Embryonic facial prominence (tissue), 1 donor: ENCODE measurements at regions not wholly inside any gene's neighbourhood (a gene's known extent, or its start where the extent isn't known, plus 50 kb on each side); places are given as distances from the start of the nearest gene placed in this dataset.
"Not testable (repeated sequence)": the region's sequence is repeated elsewhere in the genome, so short reads cannot be mapped to it uniquely, and the experiment has no call there.

Source experiments
- DNase-seq: peaks from one replicate; pipeline ENCODE4 v3.0.0-alpha.2; 2016; ENCODE audit errors: extremely low spot score

DNA sequence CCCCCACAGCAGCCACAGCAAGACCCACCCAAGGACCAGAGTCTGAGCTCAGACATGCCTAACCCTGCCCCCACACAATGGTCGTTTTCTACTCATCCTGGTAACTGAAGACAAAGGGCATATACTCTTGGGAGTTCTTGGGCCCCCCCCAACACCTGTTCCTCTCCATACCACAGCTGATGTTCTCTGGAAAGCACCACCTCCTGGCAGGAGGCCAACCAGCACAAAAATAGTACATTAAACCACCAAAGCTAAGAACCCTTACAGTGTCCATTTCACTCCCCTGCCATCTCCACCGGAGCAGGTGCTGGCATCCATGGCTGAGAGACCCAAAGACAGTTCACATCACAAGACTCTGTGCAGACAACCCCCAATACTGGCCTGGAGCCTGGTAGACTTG is 80.6 kb upstream of the DAAM1 start:
- DNase-seq = no peak

DNA sequence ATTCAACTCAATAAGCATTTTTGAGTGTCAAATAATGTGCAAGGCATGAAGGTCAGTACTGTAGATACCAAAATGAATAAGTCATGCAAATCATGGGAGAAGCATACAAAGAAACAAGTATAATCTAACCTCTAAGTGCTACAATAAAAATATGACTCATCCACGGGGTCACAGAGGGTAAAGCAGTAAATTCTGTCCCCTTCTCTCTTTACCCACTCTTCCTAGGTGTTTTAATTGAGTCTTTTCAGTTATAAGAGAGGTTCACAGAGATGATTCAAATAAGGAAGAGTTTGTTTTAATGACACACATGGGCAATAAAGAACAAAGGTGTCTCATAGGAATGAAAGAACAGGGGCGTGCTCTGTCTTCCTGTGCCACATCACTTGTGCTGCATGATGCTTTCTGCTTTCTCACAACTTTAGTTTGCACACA is 71.5 kb upstream of the DAAM1 start:
- no peak for DNase-seq

DNA sequence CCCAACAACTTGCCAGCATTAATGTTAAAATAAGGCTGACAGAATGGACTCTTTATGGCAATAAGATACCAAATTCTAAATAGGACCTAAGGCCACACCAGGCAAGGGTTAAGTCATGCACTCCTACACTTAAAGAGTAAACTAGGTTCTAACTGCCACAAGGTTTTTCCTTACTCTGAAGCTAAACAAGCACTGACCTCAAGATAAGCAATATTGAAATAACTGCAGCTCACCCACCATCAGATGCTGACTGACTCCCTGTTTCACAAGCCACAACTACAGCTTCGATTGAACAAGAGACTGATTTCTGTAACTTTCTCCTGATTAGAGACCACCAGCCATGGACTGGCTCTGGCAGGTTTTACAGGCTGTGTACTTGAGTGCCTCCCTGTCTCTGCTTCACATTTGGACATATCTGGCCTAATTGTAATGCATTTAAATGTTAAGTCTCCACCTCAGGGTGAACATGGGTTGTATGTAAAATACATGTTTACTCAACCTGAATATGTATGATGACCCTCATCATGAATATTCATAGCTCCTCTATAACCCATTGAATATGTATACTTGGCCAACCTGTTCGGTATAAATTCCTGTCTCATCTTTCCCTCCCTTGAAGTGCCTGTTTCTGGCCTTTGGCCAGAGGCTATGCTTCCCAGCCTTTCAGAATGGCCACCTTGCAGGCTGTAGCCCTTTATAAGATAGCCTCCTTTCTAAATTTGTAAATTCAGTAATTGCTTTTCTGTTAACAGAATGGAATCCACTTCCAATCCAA is 70.5 kb upstream of the DAAM1 start:
- no peak for DNase-seq

DNA sequence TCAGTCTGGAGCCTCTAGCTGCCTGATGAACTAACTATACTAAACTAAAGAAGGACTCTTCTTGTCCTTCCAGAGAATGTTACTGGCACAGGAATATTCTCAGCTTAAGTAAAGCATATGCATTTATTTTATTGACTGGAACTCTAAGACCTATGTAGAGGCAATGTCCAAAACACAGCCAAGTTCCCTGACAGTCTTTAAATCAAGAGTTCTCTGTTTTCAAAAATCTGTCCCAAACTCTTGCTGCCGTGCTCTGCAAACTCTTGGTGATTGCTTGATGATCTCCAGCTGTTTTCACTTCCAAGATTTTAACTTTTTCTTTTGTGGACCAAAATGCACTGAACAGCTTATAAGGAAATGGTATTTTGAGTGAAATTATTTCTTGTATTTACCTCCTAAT is 67.5 kb upstream of the DAAM1 start:
- no peak for DNase-seq

DNA sequence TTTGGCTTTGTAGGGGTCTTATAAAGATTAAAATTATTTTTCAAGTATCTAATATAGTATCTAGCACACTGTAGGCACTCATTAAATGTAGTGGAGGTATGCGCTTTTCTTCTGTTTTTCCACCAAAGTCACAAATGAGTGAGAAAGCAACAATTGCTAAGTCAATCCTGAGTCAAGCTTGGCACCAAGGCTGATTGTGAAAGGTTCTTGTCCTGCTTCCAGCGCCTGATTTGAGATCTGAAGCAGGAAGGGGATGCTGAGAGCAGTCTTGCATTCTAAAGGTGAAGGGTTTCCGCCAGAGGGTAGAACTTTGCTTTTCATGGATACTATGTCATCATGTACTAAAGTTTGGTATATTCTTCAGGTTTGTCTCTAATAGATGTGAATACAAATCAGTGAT is 64.9 kb upstream of the DAAM1 start:
- no peak for DNase-seq

DNA sequence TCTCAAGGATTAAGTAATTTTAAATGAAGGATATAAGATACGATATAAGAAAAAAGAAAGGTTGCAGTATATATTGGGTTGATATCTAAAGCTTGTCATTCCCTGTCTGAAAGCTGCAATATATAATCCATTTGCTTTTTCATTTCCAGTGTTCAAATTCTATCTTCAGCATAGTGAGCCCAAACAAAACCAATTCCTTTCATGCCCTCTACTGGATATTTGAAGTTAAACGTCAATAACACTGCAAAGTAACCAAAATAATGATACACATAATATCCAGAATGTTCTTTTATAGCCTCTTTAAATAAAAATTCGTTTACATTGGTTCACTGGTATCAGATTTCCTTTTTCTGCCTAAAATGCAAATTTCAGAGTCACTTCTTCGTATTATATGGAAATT is 64.5 kb upstream of the DAAM1 start:
- no peak for DNase-seq

DNA sequence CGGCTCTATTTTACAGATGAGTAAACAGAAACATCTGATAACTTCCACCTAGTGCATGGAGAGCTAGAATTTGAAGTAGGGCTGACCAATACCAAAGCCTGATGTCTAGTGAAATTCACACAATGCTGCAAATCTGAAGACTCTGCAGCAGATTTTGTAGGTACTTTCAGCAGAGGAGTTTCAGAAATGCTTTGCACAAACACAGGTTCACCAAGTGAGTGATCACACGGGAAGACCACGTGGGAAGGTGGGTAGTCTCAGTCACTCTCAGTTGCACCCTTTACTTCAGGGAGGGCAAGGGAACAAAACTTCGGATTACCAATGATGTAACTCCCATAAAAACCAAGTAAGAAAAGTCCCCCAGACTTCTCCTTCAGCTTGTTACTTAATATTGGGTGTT is 63.3 kb upstream of the DAAM1 start:
- no peak for DNase-seq

DNA sequence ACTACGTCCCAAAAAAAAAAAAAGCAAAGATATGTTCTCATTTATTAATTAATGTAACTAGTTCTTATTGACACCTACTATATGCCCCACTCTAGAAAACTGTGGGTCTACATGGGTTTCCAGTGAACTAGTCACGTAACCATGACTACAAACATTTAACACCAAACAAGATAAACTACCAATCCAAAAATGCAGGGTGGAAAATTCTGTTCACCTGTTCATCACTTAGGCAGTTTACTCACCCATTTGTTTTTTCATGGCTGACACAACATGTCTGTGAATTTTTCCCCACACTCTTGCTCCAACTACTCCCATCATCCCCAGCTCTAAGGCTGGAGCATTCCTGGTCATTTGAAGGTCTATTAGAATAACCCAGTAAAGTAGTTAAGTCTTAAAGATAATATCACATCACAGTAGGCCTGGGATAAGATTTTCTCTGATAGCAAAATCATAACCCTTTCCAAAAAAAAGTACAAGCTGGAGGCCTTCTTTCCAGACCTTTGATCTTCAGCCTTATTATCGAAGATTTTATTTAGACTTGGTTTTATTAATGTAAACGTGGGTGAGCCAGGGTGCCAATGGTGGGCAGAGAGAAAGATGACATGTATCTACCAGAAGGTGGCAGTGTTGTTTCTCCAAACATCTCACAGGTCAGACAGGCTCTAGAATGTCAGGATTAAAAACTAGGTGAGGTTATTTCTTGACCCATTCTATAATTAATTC is 61.6 kb upstream of the DAAM1 start:
- DNase-seq = no peak

DNA sequence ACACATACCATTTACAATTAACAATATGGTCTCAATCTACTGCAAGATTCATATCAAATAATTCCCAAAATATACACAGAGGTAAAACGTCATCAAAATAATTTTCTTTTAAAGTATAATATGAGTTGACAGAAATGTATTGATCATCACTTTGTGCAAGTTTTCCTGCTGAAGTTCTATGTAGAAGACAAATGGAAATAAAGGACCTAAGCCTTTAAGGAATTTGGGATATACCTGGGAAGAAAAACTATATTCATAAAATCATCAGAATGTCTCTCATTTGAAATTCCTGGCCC is 61.1 kb upstream of the DAAM1 start:
- no peak for DNase-seq

DNA sequence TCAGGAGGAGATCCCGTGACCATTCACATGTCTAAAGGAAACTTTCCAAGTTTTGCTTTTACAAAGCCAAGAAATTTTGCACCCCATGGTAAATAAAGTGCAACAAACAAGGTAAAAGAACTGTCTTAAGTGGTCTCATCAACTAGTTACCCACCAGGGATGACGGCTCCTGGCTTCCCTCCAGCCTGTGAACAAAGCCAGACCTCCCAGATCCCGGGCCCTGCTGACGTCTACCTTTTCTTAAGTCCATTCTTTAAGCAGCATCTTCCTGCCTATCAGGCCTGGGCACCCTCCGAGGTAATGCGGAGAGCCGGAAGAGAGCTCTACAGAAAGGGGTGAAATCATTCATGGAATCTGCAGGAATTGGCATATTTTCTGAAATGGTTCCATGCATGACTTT is 58.0 kb upstream of the DAAM1 start:
- DNase-seq = no peak

DNA sequence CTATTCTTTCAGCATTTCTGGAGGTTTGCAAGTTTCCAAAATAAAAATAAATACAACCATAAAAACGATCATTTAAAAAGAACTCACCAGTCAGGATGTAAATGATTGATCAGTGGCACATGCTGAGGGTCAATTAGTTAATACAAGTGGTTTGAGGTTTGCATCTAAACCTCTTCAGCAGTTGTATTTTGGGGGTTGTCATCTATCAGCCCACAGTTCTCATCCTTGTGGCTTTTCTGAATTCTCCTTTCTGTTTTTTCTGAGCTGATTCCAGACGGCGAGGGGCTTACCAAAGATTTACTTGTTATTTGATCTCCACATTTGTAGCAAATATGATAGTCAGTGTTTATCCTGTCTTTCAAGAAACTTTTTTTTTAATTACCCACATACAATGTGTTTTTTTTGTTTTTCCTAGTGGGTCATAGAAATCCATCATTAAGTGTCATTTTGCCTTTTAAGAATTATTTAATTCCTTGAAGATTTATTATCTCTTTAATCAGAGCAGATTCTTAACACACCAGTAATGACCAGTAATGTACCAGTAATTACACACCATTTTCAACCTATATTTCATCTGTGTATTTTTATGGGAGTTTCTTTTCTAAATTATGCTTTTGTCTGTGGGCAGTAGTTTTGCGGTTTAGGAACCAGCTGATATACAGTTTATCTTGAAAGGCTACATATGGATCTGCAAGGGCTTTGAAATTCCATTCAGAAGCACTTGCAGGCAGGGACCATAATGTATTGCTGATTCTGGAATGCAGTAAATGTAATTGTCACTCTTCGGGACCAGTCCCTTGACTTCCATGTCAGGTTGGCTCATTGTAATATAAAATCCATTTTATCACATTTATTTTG is 56.3 kb upstream of the DAAM1 start:
- DNase-seq = no peak

DNA sequence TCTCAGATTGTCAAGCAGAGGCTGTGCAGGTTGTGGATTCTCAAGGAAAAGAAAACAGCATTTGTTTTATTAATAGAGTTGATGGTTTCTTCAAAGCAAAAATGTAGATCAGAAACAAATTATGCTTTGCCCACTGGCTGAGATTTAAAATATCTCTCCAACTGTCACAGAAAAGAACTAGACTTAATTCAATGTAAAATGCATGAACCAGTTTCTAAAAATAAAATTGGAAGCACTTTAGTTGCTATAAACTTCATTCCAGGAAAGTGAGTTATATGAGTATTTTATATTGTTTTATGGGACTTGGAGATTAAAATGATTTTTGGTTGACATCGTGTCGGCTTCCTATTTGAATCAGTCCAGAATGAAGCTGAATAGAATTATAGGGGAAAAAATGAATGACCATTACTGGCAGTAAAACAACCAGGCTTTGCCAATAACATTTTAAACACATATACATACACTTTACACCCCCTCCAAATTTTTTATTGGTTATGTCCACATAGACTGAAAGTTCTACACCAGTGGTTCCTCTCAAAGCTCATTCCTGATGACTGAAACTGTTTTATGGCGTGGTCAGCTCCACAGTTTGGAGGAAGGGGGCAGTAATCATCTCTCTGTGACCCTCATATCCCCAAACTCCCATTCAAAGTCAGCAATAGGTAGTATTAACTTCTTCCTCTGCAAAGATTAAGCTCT is 55.5 kb upstream of the DAAM1 start:
- no peak for DNase-seq

DNA sequence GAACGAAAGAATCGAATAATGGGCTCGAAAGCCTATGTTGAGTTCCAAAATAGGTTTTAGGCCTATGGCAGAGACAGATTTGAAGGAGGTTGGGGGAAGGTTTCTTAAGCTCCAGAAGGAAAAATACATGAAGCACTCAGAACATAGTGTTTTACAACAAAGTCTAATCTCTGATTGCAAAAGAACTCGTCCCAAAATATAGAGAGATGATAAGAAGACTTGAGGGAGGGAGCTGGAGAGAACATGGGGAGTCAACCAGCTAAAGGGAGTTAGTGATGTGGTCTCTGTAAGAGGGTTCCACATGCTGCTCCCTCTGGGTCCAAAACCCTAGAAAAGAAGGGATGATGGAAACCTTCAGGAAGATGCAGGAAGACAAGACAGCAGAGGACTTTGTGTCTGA is 54.8 kb upstream of the DAAM1 start:
- DNase-seq = no peak

DNA sequence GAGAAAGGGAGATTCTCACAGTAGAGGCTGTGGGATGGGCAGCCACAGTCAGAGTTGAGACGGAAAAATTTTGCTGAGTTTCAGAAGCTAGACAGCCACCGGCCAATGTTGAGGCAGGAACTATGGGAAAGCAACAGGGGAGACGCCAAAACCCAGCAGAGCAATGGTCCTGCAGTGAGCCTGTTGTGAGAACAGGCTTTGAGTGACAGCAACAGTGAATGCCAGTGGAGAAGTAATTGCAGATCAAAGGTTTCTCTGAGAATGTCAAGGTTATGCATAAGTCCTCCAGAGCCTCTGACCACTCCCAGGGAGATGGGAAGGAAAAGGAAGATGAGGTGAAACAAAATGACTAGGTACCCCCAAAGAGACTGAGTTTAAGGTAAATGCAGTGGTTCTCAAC is 54.2 kb upstream of the DAAM1 start:
- DNase-seq = no peak

DNA sequence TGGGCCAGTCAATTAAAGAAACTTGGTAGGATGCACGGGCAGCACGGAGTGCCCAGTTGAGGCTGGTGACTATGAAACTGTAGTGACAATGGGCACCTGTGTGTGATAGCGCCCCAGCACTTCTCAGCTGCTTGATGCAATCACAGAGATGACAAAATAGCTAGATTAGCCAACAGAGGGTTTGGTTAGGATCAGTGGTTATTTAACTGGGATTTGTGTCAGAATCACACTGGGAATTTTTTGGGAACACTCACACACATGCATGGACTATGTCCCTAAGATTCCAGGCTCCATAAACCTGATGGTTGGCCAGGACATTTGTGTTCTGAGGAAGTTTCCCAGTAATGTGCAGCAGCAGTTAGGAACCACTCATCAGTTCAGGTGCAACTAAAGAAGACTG is 51.2 kb upstream of the DAAM1 start:
- no peak for DNase-seq

DNA sequence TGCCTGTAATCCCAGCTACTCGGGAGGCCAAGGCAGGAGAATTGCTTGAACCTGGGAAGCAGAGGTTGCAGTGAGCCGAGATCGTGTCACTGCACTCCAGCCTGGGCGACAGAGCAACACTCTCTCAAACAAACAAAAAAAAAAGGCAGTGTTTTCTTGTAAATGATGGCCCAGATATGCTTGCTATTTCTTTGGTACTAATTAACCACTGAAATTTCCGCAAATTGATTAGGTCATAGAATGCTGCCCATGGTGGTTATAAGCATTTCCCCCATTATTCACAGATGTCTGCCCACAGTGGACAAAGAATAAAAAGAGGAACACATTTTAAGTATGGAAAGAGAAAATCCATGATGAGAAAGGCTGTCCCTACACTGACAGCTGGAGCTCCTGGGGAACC is 49.9 kb upstream of the DAAM1 start:
- DNase-seq = not testable (repeated sequence)
